NCI-H2029 (cell line): ENCODE measurements at regions not wholly inside any gene's neighbourhood (a gene's known extent, or its start where the extent isn't known, plus 50 kb on each side); places are given as distances from the start of the nearest gene placed in this dataset.

ENCODE experiments used
- DNase-seq: peaks from one replicate; lab custom pipeline; 2025; lab: John Stamatoyannopoulos, UW

- no peak for DNase-seq
These were observed 461.2 kb downstream of the KCTD8 start for GRCh38 chr4:43987331-43987944.

GRCh38 chr4:43990551-43990950, 458.1 kb downstream of the KCTD8 start:
- DNase-seq: no peak

- DNase-seq: peak; percentile 23
These were observed 457.6 kb downstream of the KCTD8 start for GRCh38 chr4:43990963-43991362.

- DNase-seq: no peak
These were observed 456.1 kb downstream of the KCTD8 start for GRCh38 chr4:43992552-43992951.

- DNase-seq: no peak
These were observed 455.3 kb downstream of the KCTD8 start for GRCh38 chr4:43993196-43993902.

GRCh38 chr4:43999669-44000068, 448.9 kb downstream of the KCTD8 start:
- no peak for DNase-seq

GRCh38 chr4:44002368-44002767, 446.2 kb downstream of the KCTD8 start:
- no peak for DNase-seq

- DNase-seq: peak; percentile 57
These were observed 431.8 kb downstream of the KCTD8 start for GRCh38 chr4:44016570-44017421.

GRCh38 chr4:44017422-44017739, 431.2 kb downstream of the KCTD8 start:
- DNase-seq: no peak

- DNase-seq: no peak
These were observed 428.9 kb downstream of the KCTD8 start for GRCh38 chr4:44019721-44020120.

- no peak for DNase-seq
These were observed 423.1 kb downstream of the KCTD8 start for GRCh38 chr4:44025376-44026020.

- no peak for DNase-seq
These were observed 409.8 kb downstream of the KCTD8 start for GRCh38 chr4:44038811-44039210.

- no peak for DNase-seq
These were observed 402.1 kb downstream of the KCTD8 start for GRCh38 chr4:44046491-44046890.

GRCh38 chr4:44056721-44057151, 391.9 kb downstream of the KCTD8 start:
- no peak for DNase-seq

GRCh38 chr4:44070843-44071242, 377.8 kb downstream of the KCTD8 start:
- DNase-seq: no peak

GRCh38 chr4:44071959-44072955, 376.4 kb downstream of the KCTD8 start:
- no peak for DNase-seq

- no peak for DNase-seq
These were observed 361.9 kb downstream of the KCTD8 start for GRCh38 chr4:44086753-44087152.

- no peak for DNase-seq
These were observed 355.2 kb downstream of the KCTD8 start for GRCh38 chr4:44093390-44093789.

GRCh38 chr4:44098973-44099372, 349.6 kb downstream of the KCTD8 start:
- no peak for DNase-seq

GRCh38 chr4:44100456-44100855, 348.2 kb downstream of the KCTD8 start:
- no peak for DNase-seq

GRCh38 chr4:44118971-44119680, 329.5 kb downstream of the KCTD8 start:
- DNase-seq: no peak
